Stimulated activated naive CD4-positive, alpha-beta T cell (primary cell): ENCODE measurements at regions not wholly inside any gene's neighbourhood (a gene's known extent, or its start where the extent isn't known, plus 50 kb on each side); places are given as distances from the start of the nearest gene placed in this dataset.
"Not testable (repeated sequence)": the region's sequence is repeated elsewhere in the genome, so short reads cannot be mapped to it uniquely, and the experiment has no call there.

ENCODE experiments used
- DNase-seq, 6 experiments: peaks; one replicate each; lab custom pipeline; 2025; lab: John Stamatoyannopoulos, UW

DNA sequence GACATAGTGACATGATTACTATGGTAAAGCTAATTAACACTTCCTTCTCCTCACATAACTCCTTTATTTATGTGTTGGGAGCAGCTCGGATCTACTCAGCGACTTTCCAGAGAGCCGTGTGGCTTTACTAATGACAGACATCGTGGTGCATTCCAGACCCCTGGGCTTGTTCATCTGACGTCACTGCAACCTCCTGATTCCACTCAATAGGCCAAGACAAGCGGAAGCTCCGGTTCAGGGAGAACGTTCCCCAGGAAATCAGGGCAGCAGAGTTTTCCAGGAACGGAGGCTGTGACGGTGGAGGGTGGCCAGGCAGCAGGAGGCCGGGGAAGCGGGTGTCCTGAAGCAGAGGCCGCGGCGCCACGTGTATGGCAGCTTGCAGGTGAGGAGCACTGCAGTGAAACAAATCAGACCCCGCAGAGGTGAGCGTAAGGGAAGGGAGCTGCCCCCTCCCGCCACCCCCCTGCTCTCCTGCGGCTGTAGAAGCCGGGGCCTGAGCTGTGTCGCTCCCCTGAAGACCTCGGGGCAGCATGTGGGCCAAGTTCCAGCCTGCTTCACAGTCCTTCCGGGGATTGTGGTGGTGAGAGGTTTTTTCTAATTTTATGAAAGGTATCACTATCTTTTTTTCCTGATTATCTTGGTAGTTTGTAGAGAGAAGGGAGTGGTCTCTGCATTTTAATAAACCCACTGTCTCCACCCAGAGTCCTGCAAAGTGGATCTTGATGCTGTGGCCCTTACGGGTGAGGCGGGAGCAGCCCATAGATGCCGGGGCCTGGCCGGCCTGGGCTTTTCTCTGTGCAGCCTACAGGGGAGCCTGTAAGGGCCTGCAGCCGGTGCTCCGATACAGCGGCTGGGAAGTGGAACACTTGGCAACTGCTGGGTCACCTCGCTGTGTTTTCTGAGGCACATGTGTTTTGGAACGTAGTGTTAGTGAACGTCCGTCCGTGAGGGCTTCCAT, 220.4 kb upstream of the IRX4 start:
- no peak for DNase-seq

DNA sequence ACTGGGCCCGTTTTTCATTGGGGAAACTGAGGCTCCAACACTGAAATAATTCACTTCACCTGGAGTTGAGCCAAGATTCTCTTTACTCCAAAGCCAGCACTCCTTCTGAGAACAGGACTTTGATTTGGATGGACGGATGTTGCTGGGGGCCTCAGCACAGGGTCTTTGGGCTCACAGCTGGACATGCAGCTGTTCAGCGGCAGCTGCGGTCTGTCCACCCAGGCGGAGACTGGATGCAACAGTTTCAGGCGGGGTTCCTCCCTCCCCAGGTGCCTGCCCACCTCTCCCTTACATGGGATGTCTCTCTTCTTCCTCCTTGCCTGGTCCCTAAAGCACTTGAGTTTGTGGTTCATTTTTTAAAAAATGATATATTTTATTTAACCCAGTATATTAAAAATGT, 219.0 kb upstream of the IRX4 start:
- DNase-seq = no peak

DNA sequence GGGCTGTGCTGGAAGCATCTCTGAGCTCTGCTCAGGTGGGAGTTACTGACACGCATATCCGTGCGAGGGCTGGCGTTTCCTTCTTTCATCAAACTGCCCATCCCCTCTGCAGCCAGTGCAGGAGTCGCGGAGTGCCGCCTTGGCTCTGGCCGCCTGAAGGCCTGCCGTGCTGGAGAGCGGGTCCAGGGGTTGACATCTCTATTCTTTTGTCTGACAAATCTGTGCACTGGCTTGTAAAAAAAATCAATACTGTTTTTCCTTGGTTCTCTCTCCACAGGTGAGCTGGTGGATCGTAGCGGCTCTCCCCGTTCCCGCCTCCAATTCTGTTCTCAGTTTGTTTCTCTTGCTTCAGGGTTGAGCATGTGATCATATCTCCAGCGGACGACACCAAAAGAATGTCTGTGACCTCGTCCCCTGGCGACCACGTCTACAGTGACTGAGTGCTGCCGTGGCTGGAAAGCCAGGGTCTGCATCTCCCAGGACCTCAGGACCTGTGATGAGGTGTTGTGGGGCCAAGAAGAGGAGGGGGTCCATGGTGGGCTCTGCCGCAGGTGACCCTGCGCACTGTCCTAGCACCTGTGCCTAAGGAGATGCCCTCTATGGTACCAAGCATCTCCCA, 214.3 kb upstream of the IRX4 start:
- no peak for DNase-seq

DNA sequence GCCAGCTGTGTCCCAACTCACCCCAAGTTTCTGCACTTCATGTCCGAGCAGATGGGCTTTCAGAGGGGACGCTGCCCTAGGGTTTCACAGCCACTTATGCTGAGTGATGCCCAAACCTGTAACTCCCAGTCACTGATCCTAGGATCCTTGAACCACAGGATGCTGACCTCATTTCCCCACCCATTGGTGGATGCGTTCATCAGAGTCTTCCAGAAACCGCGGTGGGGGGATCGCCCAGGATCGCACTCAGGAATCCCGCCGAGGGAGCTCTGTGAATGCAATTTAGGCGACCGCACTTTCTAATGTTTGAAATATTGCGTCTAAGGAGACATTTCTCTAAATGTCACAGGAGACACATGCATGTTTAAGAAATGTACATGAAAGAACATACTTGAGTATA, 212.3 kb upstream of the IRX4 start:
- no peak for DNase-seq

DNA sequence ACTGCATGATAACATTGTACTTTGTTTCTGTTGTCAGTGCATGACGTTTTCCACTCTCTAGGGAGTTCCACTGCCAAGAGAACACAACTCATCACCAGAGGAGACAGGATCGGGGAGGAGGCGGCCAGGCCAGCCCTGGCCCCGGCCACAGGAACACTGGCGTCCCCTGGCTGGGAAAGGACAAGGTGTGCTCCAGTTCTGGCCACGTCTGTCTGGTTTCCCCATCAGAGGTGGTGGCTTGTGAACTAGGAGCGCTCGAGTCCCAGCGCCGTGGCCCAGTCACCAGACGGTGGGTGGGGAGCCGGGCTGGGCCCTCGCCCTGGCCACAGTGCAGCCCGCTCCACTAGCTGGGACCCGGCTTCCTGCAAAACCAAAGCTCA, 211.9 kb upstream of the IRX4 start:
- no peak for DNase-seq

- DNase-seq = no peak
Measured at GRCh38 chr5:2093859-2094615, 211.3 kb upstream of the IRX4 start.

DNA sequence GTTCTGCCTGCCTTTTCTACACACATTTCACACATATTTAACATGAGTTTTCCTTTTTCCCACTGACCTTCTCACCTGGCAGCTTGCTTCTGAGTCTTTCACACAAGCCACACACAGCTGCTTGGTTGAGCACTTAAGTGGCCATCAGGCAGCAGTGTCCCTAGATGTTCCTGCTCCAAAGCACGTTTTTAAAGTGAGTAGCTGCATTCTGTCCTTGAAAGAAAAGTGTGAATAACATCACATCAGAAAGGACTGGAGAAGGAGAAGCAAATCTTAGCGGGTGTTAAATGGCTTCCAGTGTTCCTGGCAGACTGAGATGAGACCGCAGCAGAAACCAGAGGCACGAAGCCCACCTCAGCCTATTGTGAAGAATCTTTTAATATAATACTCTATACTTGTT, 209.2 kb upstream of the IRX4 start:
- no peak for DNase-seq

GRCh38 chr5:2087980-2088379, 205.3 kb upstream of the IRX4 start:
- DNase-seq = no peak

DNA sequence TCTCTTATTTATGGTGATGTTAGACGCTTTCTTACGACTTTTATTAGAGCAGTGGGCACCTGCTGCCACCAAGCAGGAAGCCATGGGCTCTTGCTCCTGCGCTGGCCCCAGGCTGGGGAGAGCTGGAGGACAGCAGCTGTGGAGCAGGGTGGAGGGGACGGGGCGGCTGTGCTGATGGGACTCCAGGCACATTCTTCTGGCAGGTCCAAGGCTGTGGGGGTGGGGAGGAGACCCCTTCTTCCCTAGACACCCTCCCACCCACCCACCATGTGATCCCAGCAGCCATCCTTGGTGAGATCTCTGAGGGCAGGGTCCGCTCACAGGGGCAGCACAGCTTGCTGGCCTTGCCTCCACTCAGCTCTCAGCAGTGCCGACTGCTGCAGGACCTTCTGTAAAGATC, 192.6 kb upstream of the IRX4 start:
- no peak for DNase-seq

- no peak for DNase-seq
Measured at GRCh38 chr5:2071562-2071961, 188.8 kb upstream of the IRX4 start.

GRCh38 chr5:2070787-2071186, 188.1 kb upstream of the IRX4 start:
- not testable (repeated sequence) for DNase-seq

- DNase-seq = no peak
Measured at GRCh38 chr5:2068531-2068930, 185.8 kb upstream of the IRX4 start.

- no peak for DNase-seq
Measured at GRCh38 chr5:2066373-2066772, 183.6 kb upstream of the IRX4 start.

DNA sequence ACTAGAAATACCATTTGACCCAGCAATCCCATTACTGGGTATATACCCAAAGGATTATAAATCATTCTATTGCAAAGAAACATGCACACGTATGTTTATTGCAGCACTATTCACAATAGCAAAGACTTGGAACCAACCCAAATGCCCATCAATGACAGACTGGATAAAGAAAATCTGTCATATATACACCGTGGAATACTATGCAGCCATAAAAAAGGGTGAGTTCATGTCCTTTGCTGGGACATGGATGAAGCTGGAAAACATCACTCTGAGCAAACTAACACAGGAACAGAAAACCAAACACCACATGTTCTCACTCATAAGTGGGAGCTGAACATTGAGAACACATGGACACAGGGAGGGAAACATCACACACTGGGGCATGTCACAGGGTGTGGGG, 180.7 kb upstream of the IRX4 start:
- not testable (repeated sequence) for DNase-seq

DNA sequence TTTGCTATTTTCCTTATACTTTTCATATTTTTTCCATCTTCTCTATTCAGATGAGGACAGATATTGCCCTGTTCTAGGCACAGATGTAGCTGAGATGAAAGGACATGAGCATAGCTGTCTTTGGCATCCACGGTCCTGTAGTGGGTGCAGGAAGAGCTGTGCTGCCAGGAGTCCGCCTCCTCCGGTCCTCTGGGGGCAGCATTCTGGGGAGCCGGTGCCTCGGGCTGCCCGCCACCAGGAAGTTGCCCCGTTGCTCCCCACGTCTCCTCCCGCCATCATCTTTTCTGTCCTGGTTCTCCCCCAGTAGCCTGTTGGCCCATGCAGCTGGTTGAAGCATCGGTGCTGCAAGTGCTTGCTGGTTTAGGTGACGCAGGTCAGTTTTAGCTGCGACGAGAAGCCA, 170.0 kb upstream of the IRX4 start:
- no peak for DNase-seq

- DNase-seq = no peak
Measured at GRCh38 chr5:2049876-2050275, 167.2 kb upstream of the IRX4 start.

- DNase-seq = no peak
Measured at GRCh38 chr5:2048664-2049063, 165.9 kb upstream of the IRX4 start.

GRCh38 chr5:2047341-2047927, 164.7 kb upstream of the IRX4 start:
- no peak for DNase-seq

DNA sequence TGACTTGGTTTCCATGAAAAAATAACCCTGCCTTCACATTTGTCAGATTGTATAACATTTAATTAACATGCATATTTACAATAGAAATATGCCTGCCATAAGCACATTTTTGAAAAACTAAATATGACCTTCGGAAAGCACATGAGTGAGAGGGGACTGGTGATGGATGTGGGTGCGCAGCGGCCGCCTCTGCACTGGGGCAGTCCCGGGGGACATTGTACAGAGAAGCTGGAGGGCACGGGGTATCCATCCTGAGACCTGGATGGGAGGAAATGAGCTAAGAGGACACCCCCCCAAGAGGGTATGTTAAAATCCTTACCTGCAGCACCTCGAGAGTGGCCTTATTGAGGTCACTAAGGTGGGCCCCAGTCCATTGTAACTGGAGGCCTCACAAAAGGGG, 161.3 kb upstream of the IRX4 start:
- DNase-seq = no peak

DNA sequence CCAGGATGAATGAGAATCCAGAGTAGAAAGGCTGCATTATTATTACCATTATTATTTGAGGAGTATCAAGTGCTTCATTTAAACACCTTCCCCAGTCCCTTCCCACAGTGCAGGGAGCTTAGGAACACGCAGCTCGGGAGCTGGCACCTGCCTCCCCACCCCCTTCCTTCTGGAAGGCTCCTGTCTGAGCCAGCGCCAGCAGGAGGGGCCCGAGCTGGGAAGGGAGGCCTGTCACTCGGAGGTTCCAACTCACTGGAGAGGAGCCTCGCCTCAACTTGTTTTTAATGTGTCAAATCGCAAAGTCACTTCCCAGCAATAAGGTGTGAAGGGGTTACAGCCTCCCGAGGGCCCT, 156.4 kb upstream of the IRX4 start:
- DNase-seq = no peak

GRCh38 chr5:2038321-2039179, 155.8 kb upstream of the IRX4 start:
- DNase-seq = peak; percentile 6 to 80 (median 34)

DNA sequence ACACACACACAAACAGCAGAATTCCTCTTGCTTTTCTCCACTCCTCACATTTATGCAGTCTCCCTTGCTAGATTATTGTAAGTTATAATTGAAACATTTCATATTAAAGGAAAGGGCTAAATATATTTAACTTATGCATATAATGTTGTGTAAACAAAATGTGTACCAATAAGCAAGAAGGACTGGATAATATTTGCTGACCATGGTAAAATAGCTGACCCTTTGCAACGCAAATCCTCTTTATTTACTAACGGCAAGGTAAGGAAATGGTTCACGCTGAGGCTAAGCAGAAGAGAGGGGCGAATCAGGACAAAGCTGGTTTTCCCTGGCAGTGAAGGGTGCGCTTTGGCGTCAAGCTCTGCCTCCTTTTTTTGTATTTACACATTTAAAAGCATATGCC, 154.2 kb upstream of the IRX4 start:
- DNase-seq = no peak
